GM18858 (cell line): ENCODE measurements at regions not wholly inside any gene's neighbourhood (a gene's known extent, or its start where the extent isn't known, plus 50 kb on each side); places are given as distances from the start of the nearest gene placed in this dataset.

Experiments used
- ATAC-seq: cut with Tn5 transposase; IDR thresholded peaks from one replicate; pipeline ENCODE4 v1.9.1; 2021; ENCODE audit not compliant: unreplicated experiment

GRCh38 chr11:25943777-25944661, 387.9 kb upstream of the ANO3 start:
- no peak for ATAC-seq

- ATAC-seq, result no peak
Measured at GRCh38 chr11:25949918-25950317, 382.0 kb upstream of the ANO3 start.

GRCh38 chr11:25953006-25953405, 378.9 kb upstream of the ANO3 start:
- ATAC-seq, result no peak

- no peak for ATAC-seq
Measured at GRCh38 chr11:25958045-25958444, 373.9 kb upstream of the ANO3 start.

GRCh38 chr11:25961539-25961938, 370.4 kb upstream of the ANO3 start:
- ATAC-seq, result no peak

- peak; percentile 56 for ATAC-seq
Measured at GRCh38 chr11:25970726-25971508, 361.0 kb upstream of the ANO3 start.

GRCh38 chr11:25980091-25980490, 351.8 kb upstream of the ANO3 start:
- ATAC-seq, result no peak

- peak; percentile 94 for ATAC-seq
Measured at GRCh38 chr11:25981998-25982397, 349.9 kb upstream of the ANO3 start.

GRCh38 chr11:25983280-25983679, 348.6 kb upstream of the ANO3 start:
- ATAC-seq, result no peak

- ATAC-seq, result no peak
Measured at GRCh38 chr11:25988178-25988577, 343.8 kb upstream of the ANO3 start.

- no peak for ATAC-seq
Measured at GRCh38 chr11:25990406-25990805, 341.5 kb upstream of the ANO3 start.

GRCh38 chr11:25991476-25991875, 340.5 kb upstream of the ANO3 start:
- ATAC-seq, result no peak

- no peak for ATAC-seq
Measured at GRCh38 chr11:25992294-25992693, 339.6 kb upstream of the ANO3 start.

- ATAC-seq, result no peak
Measured at GRCh38 chr11:25993016-25993415, 338.9 kb upstream of the ANO3 start.

GRCh38 chr11:26011474-26011873, 320.5 kb upstream of the ANO3 start:
- no peak for ATAC-seq

- no peak for ATAC-seq
Measured at GRCh38 chr11:26014456-26015115, 317.3 kb upstream of the ANO3 start.

- no peak for ATAC-seq
Measured at GRCh38 chr11:26017322-26017860, 314.5 kb upstream of the ANO3 start.

GRCh38 chr11:26017903-26018302, 314.0 kb upstream of the ANO3 start:
- ATAC-seq, result no peak

GRCh38 chr11:26018336-26018735, 313.6 kb upstream of the ANO3 start:
- ATAC-seq, result no peak

GRCh38 chr11:26019386-26019785, 312.5 kb upstream of the ANO3 start:
- no peak for ATAC-seq

- ATAC-seq, result no peak
Measured at GRCh38 chr11:26021017-26021416, 310.9 kb upstream of the ANO3 start.
